Loucy (cell line): ENCODE measurements at regions not wholly inside any gene's neighbourhood (a gene's known extent, or its start where the extent isn't known, plus 50 kb on each side); places are given as distances from the start of the nearest gene placed in this dataset.

Experiments used
- CTCF ChIP-seq: fragments of 200-600 bp; sonication (generic); conservative IDR thresholded peaks from 2 replicates; pipeline ENCODE4 v1.5.1; 2014; ENCODE audit warnings: mild to moderate bottlenecking, antibody characterized with exemption, low read length
- EZH2phosphoT487 ChIP-seq: fragments of 200-600 bp; IDR thresholded peaks from 2 replicates; pipeline ENCODE4 v1.6.1; 2018; ENCODE audit warnings: antibody characterized with exemption, mild to moderate bottlenecking, moderate library complexity, borderline replicate concordance

- TF ChIP-seq CTCF (no peak), EZH2phosphoT487 (no peak)
These were observed 142.9 kb upstream of the BTG1 start for GRCh38 chr12:92288561-92288960.
